ENCODE measurements at regions not wholly inside any gene's neighbourhood (a gene's known extent, or its start where the extent isn't known, plus 50 kb on each side); places are given as distances from the start of the nearest gene placed in this dataset.

- TF ChIP-seq ATF2 (CRISPR knock-in tag; IDR thresholded peaks at IDR 0.05) (no peak), ZNF280B (CRISPR knock-in tag; IDR thresholded peaks at IDR 0.05; ENCODE audit: borderline replicate concordance) (no peak), SIN3A (IDR thresholded peaks at IDR 0.05; ENCODE audit: borderline replicate concordance, low read depth, low read length) (no peak), ZZZ3 (CRISPR knock-in tag; IDR thresholded peaks at IDR 0.05; ENCODE audit: borderline replicate concordance) (no peak), PRDM10 (CRISPR knock-in tag; IDR thresholded peaks at IDR 0.05; ENCODE audit: low read depth) (no peak), ZNF547 (CRISPR knock-in tag; IDR thresholded peaks at IDR 0.05) (no peak), GMEB2 (CRISPR knock-in tag; IDR thresholded peaks at IDR 0.05; ENCODE audit: low read depth) (no peak), ZSCAN9 (CRISPR knock-in tag; IDR thresholded peaks at IDR 0.05; ENCODE audit: borderline replicate concordance) (no peak)
Measured at GRCh38 chr18:8484951-8485350, 124.3 kb upstream of the RAB12 start (continued).

Data from HepG2 (cell line).